HL-60 (cell line): ENCODE measurements at regions not wholly inside any gene's neighbourhood (a gene's known extent, or its start where the extent isn't known, plus 50 kb on each side); places are given as distances from the start of the nearest gene placed in this dataset.

Source experiments
- CTCF ChIP-seq: IDR thresholded peaks from one replicate; pipeline ENCODE4 v1.5.1; 2011; ENCODE audit warnings: low read length, control low read depth, inconsistent platforms; ENCODE audit not compliant: insufficient read depth
- GABPA ChIP-seq: IDR thresholded peaks from 2 replicates; pipeline ENCODE4 v1.6.1; 2012; ENCODE audit warnings: low read depth
- POLR2AphosphoS5 ChIP-seq: IDR thresholded peaks from 2 replicates; pipeline ENCODE4 v1.6.1; 2012; ENCODE audit warnings: low read depth
- REST ChIP-seq: IDR thresholded peaks from 2 replicates; pipeline ENCODE4 v1.6.1; 2012; ENCODE audit warnings: low read depth; ENCODE audit not compliant: insufficient replicate concordance

- TF ChIP-seq POLR2AphosphoS5 (no peak), GABPA (no peak), CTCF (no peak), REST (no peak)
These were observed 57.2 kb upstream of the LBX1 start for GRCh38 chr10:101286248-101287046.
